ENCODE measurements at regions not wholly inside any gene's neighbourhood (a gene's known extent, or its start where the extent isn't known, plus 50 kb on each side); places are given as distances from the start of the nearest gene placed in this dataset.

GRCh38 chr11:110809417-110810199, 97.4 kb upstream of the ARHGAP20 start:
- no peaks in the 10 kb centered on the region for H3K27me3 ChIP-seq
- no peaks in the 10 kb centered on the region for H3K9me3 ChIP-seq
- H3K36me3 ChIP-seq, result no peaks in the 10 kb centered on the region
- DNase-seq (ENCODE audit: low spot score in 2 of 2), result no peak
- no peaks in the 10 kb centered on the region for H3K4me1 ChIP-seq
- 69% methylated on average over 6 of the region's 6 CpGs for WGBS
- H3K4me3 ChIP-seq, result no peak overlapping the region
- TF ChIP-seq CTCF (IDR thresholded peaks at IDR 0.05) (no peak), EP300 (IDR thresholded peaks at IDR 0.05) (no peak), POLR2AphosphoS5 (IDR thresholded peaks at IDR 0.05) (no peak), POLR2A (IDR thresholded peaks at IDR 0.05) (no peak)
- no peak overlapping the region for H3K27ac ChIP-seq

DNA sequence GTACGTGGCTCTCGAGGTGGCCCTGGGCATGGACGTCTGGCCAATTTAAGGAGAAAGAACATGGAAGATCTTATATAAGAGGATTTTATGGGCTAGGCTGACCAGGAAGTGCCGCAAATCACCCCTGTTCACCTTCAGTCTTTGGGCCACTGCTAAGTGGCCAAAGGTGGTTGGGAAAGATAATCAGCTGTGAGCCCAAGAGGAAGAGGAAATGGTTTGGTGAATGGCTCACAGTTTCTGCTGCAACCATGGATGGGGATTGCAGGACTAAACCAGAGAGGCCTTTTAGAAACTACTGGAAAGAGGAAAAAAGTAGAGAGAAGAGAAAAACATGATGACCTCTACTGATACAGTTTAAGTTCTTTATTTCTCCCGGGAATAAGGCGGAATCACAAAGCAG, 96.0 kb upstream of the ARHGAP20 start:
- H3K36me3 ChIP-seq, result no peaks in the 10 kb centered on the region
- H3K4me3 ChIP-seq, result no peak overlapping the region
- DNase-seq (ENCODE audit: low spot score in 2 of 2), result no peak
- no peaks in the 10 kb centered on the region for H3K4me1 ChIP-seq
- H3K27ac ChIP-seq, result no peak overlapping the region
- WGBS, result 90% methylated on average over 6 of the region's 6 CpGs
- no peaks in the 10 kb centered on the region for H3K27me3 ChIP-seq
- H3K9me3 ChIP-seq, result no peaks in the 10 kb centered on the region
- no peak for TF ChIP-seq POLR2A (IDR thresholded peaks at IDR 0.05)

DNA sequence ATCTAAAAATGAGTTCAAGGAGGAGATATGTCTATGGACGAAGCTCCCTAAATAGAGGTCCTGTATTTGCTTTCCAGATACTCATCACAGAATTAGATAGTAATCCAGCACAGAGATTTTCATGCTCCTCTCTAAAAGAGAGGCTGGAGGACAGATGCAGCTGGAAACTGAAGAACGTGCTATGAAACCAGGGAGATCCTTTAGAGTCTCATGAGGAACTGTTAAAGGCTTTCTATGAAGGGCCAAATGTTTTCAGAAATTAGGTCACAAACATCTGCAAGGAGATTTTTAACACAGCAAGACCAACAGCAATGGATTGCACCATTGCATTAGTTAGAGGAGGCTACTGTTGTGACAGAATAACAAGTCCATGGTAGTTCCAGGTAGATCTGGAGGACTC, 95.6 kb upstream of the ARHGAP20 start:
- no peak overlapping the region for H3K27ac ChIP-seq
- H3K4me3 ChIP-seq, result no peak overlapping the region
- H3K4me1 ChIP-seq, result no peaks in the 10 kb centered on the region
- no peaks in the 10 kb centered on the region for H3K27me3 ChIP-seq
- no peak for DNase-seq (ENCODE audit: low spot score in 2 of 2)
- WGBS, result 77% methylated on average over 2 of the region's 2 CpGs
- H3K36me3 ChIP-seq, result no peaks in the 10 kb centered on the region
- TF ChIP-seq EP300 (IDR thresholded peaks at IDR 0.05) (no peak), CTCF (IDR thresholded peaks at IDR 0.05) (no peak), POLR2A (IDR thresholded peaks at IDR 0.05) (no peak), POLR2AphosphoS5 (IDR thresholded peaks at IDR 0.05) (no peak)
- H3K9me3 ChIP-seq, result no peaks in the 10 kb centered on the region

DNA sequence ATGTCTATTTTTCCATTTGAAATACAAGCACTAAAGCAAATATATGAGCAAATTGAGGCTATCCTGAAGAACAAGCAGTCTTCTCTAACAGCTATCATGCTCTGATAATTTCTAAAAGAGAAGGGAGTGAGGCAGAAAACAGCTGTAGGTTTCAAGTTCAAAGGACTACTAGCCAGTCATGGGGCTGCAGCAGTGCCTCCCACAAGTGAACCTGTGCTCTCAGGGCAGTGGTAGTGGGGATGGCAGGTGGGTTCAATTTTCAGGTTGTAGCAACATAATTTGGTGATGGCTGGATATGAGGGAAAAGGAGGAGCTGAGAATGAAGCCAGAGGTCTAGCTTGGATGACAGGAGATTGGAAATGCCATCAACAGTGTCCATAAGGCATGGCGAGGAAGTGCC, 93.5 kb upstream of the ARHGAP20 start:
- Histone ChIP-seq H3K4me1 (no peaks in the 10 kb centered on the region), H3K36me3 (no peaks in the 10 kb centered on the region), H3K9me3 (no peaks in the 10 kb centered on the region), H3K27me3 (no peaks in the 10 kb centered on the region), H3K27ac (no peak overlapping the region), H3K4me3 (no peak overlapping the region)
- DNase-seq (ENCODE audit: low spot score in 2 of 2), result no peak
- WGBS, result 95% methylated on average over 1 of the region's 1 CpG
- TF ChIP-seq POLR2AphosphoS5 (IDR thresholded peaks at IDR 0.05) (no peak), POLR2A (IDR thresholded peaks at IDR 0.05) (no peak), CTCF (IDR thresholded peaks at IDR 0.05) (no peak), EP300 (IDR thresholded peaks at IDR 0.05) (no peak)

DNA sequence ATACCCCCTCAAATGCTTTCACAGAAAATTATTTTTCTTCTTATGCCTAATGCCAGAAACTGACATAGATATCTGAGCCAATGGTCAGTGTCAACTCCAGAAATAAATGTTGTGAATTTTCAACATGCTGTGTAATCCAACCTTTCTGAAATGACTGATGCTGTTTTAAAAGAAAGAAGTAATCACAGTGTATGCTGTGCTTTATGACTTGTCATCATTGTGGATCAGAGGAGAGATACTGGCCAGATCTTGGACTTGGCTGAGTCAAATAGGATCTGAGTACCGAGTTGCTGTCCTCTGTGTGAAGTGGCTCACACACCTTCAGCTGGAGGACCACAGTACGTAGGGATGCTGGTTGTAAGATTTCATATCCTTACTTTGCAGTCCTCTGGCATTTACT, 89.9 kb upstream of the ARHGAP20 start:
- Histone ChIP-seq H3K4me3 (no peak overlapping the region), H3K36me3 (no peaks in the 10 kb centered on the region), H3K27me3 (no peaks in the 10 kb centered on the region), H3K9me3 (no peaks in the 10 kb centered on the region), H3K27ac (no peak overlapping the region), H3K4me1 (no peaks in the 10 kb centered on the region)
- WGBS, result 83% methylated on average over 2 of the region's 2 CpGs
- DNase-seq (ENCODE audit: low spot score in 2 of 2), result no peak
- TF ChIP-seq CTCF (IDR thresholded peaks at IDR 0.05) (no peak), POLR2AphosphoS5 (IDR thresholded peaks at IDR 0.05) (no peak)

DNA sequence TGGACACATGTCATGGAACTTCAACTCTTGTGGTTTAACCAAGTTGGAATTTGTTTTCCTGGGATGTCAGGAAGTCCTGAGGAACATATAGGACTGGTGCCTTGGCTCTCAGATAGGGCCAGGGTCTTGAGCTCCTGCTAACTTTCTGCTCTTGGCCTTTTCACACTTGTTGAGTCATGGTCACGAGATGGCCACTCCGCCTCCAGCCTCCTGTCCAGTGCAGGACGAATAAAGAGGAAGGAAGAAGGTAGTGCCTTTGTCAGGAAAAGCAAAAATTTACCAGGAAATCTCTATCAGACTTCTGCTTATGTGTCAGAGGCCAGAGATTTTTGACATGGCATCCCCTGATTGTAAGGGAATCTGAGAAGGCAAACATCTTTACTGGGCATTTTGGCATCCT, 89.1 kb upstream of the ARHGAP20 start:
- no peak for DNase-seq (ENCODE audit: low spot score in 2 of 2)
- 64% methylated on average over 3 of the region's 3 CpGs for whole genome bisulfite sequencing
- TF ChIP-seq CTCF (IDR thresholded peaks at IDR 0.05) (no peak), POLR2A (IDR thresholded peaks at IDR 0.05) (no peak), POLR2AphosphoS5 (IDR thresholded peaks at IDR 0.05) (no peak), EP300 (IDR thresholded peaks at IDR 0.05) (no peak)
- Histone ChIP-seq H3K36me3 (no peaks in the 10 kb centered on the region), H3K27ac (no peak overlapping the region), H3K9me3 (no peaks in the 10 kb centered on the region), H3K4me3 (no peak overlapping the region), H3K4me1 (no peaks in the 10 kb centered on the region), H3K27me3 (no peaks in the 10 kb centered on the region)

All from suprapubic skin (tissue), 4 donors.